Kidney (tissue), 13 donors: ENCODE measurements at regions not wholly inside any gene's neighbourhood (a gene's known extent, or its start where the extent isn't known, plus 50 kb on each side); places are given as distances from the start of the nearest gene placed in this dataset.

Source experiments
- DNase-seq, 5 donors: peaks; one replicate each; pipeline ENCODE4 v3.0.0-alpha.2; 2013 to 2020
- FAIRE-seq: peaks from 2 replicates; lab custom pipeline; 2012; peaks lifted over from hg19 to GRCh38; lab: Jason Lieb, UNC
- H3K27ac ChIP-seq, 2 donors: one replicate each; pipeline ENCODE4 v1.7.0; 2013; ENCODE audit warnings: low read depth in 2 of 2, low read length in 2 of 2, inconsistent platforms in 1 of 2
- H3K27me3 ChIP-seq: one replicate; pipeline ENCODE4 v1.7.1; 2013; ENCODE audit warnings: low read length, inconsistent platforms; ENCODE audit not compliant: control insufficient read depth, insufficient read depth
- H3K36me3 ChIP-seq, 3 donors: one replicate each; pipeline versions ENCODE4 v1.7.0 to v1.7.1; 2013; ENCODE audit warnings: low read length in 3 of 3, control low read depth in 1 of 3, inconsistent platforms in 1 of 3; ENCODE audit not compliant: insufficient read depth in 3 of 3, control insufficient read depth in 2 of 3
- H3K4me1 ChIP-seq, 3 donors: one replicate each; pipeline versions ENCODE4 v1.7.0 to v1.7.1; 2013; ENCODE audit warnings: low read length in 3 of 3, inconsistent platforms in 1 of 3, low read depth in 1 of 3; ENCODE audit not compliant: control insufficient read depth in 2 of 3, insufficient read depth in 2 of 3
- H3K4me3 ChIP-seq, 3 donors: one replicate each; pipeline versions ENCODE4 v1.7.0 to v1.8.1; 2013; ENCODE audit warnings: low read length in 3 of 3, control low read depth in 1 of 3, inconsistent platforms in 1 of 3
- H3K9ac ChIP-seq, 3 donors: one replicate each; pipeline versions ENCODE4 v1.7.0 to v1.7.1; 2013; ENCODE audit warnings: low read length in 3 of 3, control low read depth in 1 of 3, inconsistent platforms in 1 of 3
- H3K9me3 ChIP-seq, 3 donors: one replicate each; pipeline versions ENCODE4 v1.7.0 to v1.7.1; 2013; ENCODE audit warnings: low read length in 3 of 3, control low read depth in 1 of 3, inconsistent platforms in 1 of 3; ENCODE audit not compliant: control insufficient read depth in 2 of 3, insufficient read depth in 1 of 3
- intact Hi-C: fragments of 100-400 bp; cut with DNase I; formaldehyde crosslinking; loops from one replicate; pipeline ENCODE4 v1.11.1; 2022
- TF ChIP-seq, protein P1 (sequence below): IDR thresholded peaks from 3 replicates; pipeline ENCODE4 v1.5.1; 2012; ENCODE audit warnings: mild to moderate bottlenecking, moderate library complexity, borderline replicate concordance; ENCODE audit not compliant: insufficient read depth; ENCODE audit errors: extremely low read depth
- donor health status: control.
- donor health status: control.
- donor health status: control.
- donor health status: control.
- donor health status: control.
- donor health status: DM: yes; HTN: yes; CAD: no.
- donor health status: Normal renal cell carcinoma (clear cell type).

- no peak for FAIRE-seq
- TF ChIP-seq, protein P1, sequence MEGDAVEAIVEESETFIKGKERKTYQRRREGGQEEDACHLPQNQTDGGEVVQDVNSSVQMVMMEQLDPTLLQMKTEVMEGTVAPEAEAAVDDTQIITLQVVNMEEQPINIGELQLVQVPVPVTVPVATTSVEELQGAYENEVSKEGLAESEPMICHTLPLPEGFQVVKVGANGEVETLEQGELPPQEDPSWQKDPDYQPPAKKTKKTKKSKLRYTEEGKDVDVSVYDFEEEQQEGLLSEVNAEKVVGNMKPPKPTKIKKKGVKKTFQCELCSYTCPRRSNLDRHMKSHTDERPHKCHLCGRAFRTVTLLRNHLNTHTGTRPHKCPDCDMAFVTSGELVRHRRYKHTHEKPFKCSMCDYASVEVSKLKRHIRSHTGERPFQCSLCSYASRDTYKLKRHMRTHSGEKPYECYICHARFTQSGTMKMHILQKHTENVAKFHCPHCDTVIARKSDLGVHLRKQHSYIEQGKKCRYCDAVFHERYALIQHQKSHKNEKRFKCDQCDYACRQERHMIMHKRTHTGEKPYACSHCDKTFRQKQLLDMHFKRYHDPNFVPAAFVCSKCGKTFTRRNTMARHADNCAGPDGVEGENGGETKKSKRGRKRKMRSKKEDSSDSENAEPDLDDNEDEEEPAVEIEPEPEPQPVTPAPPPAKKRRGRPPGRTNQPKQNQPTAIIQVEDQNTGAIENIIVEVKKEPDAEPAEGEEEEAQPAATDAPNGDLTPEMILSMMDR = no peak
- Histone ChIP-seq H3K4me3 (no peak overlapping the region), H3K9me3 (no peaks in the 10 kb centered on the region), H3K9ac (no peak overlapping the region), H3K4me1 (no peaks in the 10 kb centered on the region), H3K36me3 (no peaks in the 10 kb centered on the region), H3K27me3 (no peaks in the 10 kb centered on the region), H3K27ac (no peak overlapping the region)
- no peak for DNase-seq
- intact Hi-C loops = no loop called here
These were observed 73.4 kb downstream of the OR13A1 start for GRCh38 chr10:45241865-45242520.

DNA sequence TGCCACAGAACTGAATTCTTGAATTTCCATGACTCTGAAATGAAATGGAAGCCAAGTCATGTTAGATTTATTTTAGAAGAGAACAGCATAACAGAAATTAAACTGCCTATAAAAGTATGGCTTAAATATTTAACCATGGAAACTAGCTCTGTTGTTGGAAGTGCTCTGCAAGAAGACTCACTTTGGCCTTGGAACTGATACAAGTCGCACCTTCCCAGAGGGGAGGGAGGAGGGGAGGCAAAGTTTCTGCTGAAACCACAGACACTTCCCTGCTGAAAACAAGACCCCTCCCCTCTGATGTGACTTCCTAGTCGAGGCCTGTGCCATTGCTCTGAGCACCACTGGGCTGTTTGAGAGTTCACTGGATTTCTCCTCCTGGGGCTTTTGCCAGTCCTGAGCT lies 72.1 kb downstream of the OR13A1 start:
- no peaks in the 10 kb centered on the region for H3K36me3 ChIP-seq
- no peak overlapping the region for H3K9ac ChIP-seq
- no peaks in the 10 kb centered on the region for H3K27me3 ChIP-seq
- H3K4me3 ChIP-seq = no peak overlapping the region
- DNase-seq = no peak
- no peak overlapping the region for H3K27ac ChIP-seq
- intact Hi-C loops = no loop called here
- H3K9me3 ChIP-seq = no peaks in the 10 kb centered on the region
- FAIRE-seq = no peak
- TF ChIP-seq, protein P1 = no peak
- H3K4me1 ChIP-seq = no peaks in the 10 kb centered on the region

DNA sequence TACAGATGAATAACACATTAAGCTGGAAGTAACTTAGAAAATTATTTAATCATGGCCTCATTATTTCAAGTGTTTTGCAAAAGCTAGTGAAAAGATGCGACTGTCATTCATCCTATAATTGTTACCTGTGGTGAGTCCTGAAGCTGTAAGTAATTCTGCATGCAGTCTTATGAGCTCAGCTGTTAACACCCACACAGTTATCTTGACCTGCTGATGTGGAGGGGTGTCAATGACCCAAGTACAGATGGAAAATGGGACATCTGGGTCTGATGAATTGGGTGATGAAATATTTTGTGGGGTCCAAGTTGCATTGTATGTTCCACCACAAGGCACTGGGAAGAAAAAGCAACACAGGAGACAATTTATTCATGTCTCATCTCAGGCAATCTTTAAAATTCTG lies 68.9 kb downstream of the OR13A1 start:
- no peaks in the 10 kb centered on the region for H3K9me3 ChIP-seq
- DNase-seq (no peak), FAIRE-seq (no peak)
- TF ChIP-seq, protein P1 = no peak
- no peak overlapping the region for H3K9ac ChIP-seq
- intact Hi-C loops = no loop called here
- H3K4me3 ChIP-seq = no peak overlapping the region
- no peaks in the 10 kb centered on the region for H3K4me1 ChIP-seq
- no peak overlapping the region for H3K27ac ChIP-seq
- H3K27me3 ChIP-seq = no peaks in the 10 kb centered on the region
- H3K36me3 ChIP-seq = no peaks in the 10 kb centered on the region
